SK-N-SH (cell line): ENCODE measurements at regions not wholly inside any gene's neighbourhood (a gene's known extent, or its start where the extent isn't known, plus 50 kb on each side); places are given as distances from the start of the nearest gene placed in this dataset.

Experiments used
- CTCF ChIA-PET: fragments of 300-600, 350-600 bp; formaldehyde crosslinking; extraction: SDS; loops from one replicate; lab custom pipeline; 2021; lab: Yijun Ruan, JAX
- POLR2A ChIA-PET: fragments of 350-600 bp; sonication (Branson Sonifier 250); formaldehyde crosslinking; extraction: SDS; loops from one replicate; lab custom pipeline; 2020; ENCODE audit warnings: antibody characterized with exemption, inconsistent platforms; lab: Yijun Ruan, JAX
- DNase-seq: peaks from one replicate; pipeline ENCODE4 v3.0.0; 2012
- H2AFZ ChIP-seq: fragments of 200-600 bp; sonication (generic); 2 replicates; pipeline ENCODE4 v1.8.1; 2016; ENCODE audit warnings: antibody characterized with exemption, mild to moderate bottlenecking, low read depth
- H3F3A ChIP-seq: fragments of 200-600 bp; sonication (generic); replicated peaks from 2 replicates; pipeline ENCODE3; 2016; ENCODE audit warnings: antibody characterized with exemption, mild to moderate bottlenecking; ENCODE audit not compliant: insufficient read depth
- H3K27ac ChIP-seq, 2 experiments: fragments of 200-500 bp in 1 of 2; fragments of 200-600 bp in 1 of 2; sonication (Bioruptor generic) in 1 of 2; sonication (generic), shearing (Covaris generic) in 1 of 2; 2 replicates each; pipeline versions ENCODE4 v1.5.1 to v1.6.1; 2014 to 2016; ENCODE audit warnings: low read depth in 2 of 2, inconsistent platforms in 1 of 2, low read length in 1 of 2, mild to moderate bottlenecking in 1 of 2, mixed read lengths in 1 of 2
- H3K27me3 ChIP-seq: fragments of 200-600 bp; sonication (generic), shearing (Covaris generic); 2 replicates; pipeline ENCODE4 v1.6.1; 2016; ENCODE audit warnings: mixed run types; ENCODE audit not compliant: insufficient read depth
- H3K36me3 ChIP-seq, 2 experiments: fragments of 200-500 bp in 1 of 2; fragments of 200-600 bp in 1 of 2; sonication (Bioruptor generic) in 1 of 2; sonication (generic) in 1 of 2; replicated peaks in 1 of 2; 2 replicates each; pipeline versions ENCODE3 to v1.5.1; 2014 to 2016; ENCODE audit warnings: low read length in 1 of 2, mild to moderate bottlenecking in 1 of 2; ENCODE audit not compliant: insufficient read depth in 2 of 2, control insufficient read depth in 1 of 2
- H3K4me1 ChIP-seq, 2 experiments: fragments of 200-500 bp in 1 of 2; fragments of 200-600 bp in 1 of 2; sonication (Bioruptor generic) in 1 of 2; sonication (generic), shearing (Covaris generic) in 1 of 2; 2 replicates each; pipeline versions ENCODE4 v1.5.1 to v1.6.1; 2014 to 2016; ENCODE audit warnings: low read depth in 1 of 2, low read length in 1 of 2, mixed run types in 1 of 2; ENCODE audit not compliant: insufficient read depth in 2 of 2, control insufficient read depth in 1 of 2
- H3K4me2 ChIP-seq: fragments of 200-600 bp; sonication (generic), shearing (Covaris generic); 2 replicates; pipeline ENCODE4 v1.6.1; 2017; ENCODE audit warnings: mixed run types
- H3K4me3 ChIP-seq, 2 experiments: fragments of 200-500 bp in 1 of 2; fragments of 200-600 bp in 1 of 2; sonication (Bioruptor generic) in 1 of 2; sonication (generic), shearing (Covaris generic) in 1 of 2; 2 replicates each; pipeline versions ENCODE4 v1.5.1 to v1.8.1; 2014 to 2016; ENCODE audit warnings: low read depth in 2 of 2, inconsistent platforms in 1 of 2, low read length in 1 of 2, mild to moderate bottlenecking in 1 of 2, mixed read lengths in 1 of 2, moderate library complexity in 1 of 2
- H3K79me2 ChIP-seq: fragments of 200-600 bp; sonication (generic); 2 replicates; pipeline ENCODE4 v1.8.1; 2017; ENCODE audit warnings: mild to moderate bottlenecking; ENCODE audit not compliant: insufficient read depth
- H3K9ac ChIP-seq: fragments of 200-600 bp; sonication (generic); 2 replicates; pipeline ENCODE4 v1.6.1; 2017; ENCODE audit warnings: mixed run types
- H3K9me2 ChIP-seq: fragments of 200-600 bp; sonication (generic); 2 replicates; pipeline ENCODE4 v1.6.1; 2017; ENCODE audit warnings: mixed run types
- H3K9me3 ChIP-seq: fragments of 200-600 bp; sonication (generic); 2 replicates; pipeline ENCODE4 v1.6.1; 2017; ENCODE audit warnings: mixed run types, mild to moderate bottlenecking, moderate library complexity
- H4K20me1 ChIP-seq: fragments of 200-600 bp; sonication (generic); 2 replicates; pipeline ENCODE4 v1.6.1; 2017; ENCODE audit warnings: mild to moderate bottlenecking, mixed run types; ENCODE audit not compliant: insufficient read depth
- CHD2 ChIP-seq: fragments of 150-350 bp; IDR thresholded peaks from 2 replicates; pipeline ENCODE4 v1.6.1; 2018; ENCODE audit warnings: low read length; ENCODE audit not compliant: partially characterized antibody
- ELF1 ChIP-seq: IDR thresholded peaks from 2 replicates; pipeline ENCODE4 v1.4.0; 2012
- EP300 ChIP-seq, 2 experiments: IDR thresholded peaks; 2 replicates each; pipeline versions ENCODE4 v1.4.0 to v1.6.1; 2012; ENCODE audit warnings: borderline replicate concordance in 1 of 2, low read depth in 1 of 2, low read length in 1 of 2
- FOSL2 ChIP-seq: IDR thresholded peaks from 2 replicates; pipeline ENCODE4 v1.4.0; 2012; ENCODE audit warnings: low read depth, mild to moderate bottlenecking, moderate library complexity, borderline replicate concordance
- FOXJ3 ChIP-seq: sonication (generic); formaldehyde crosslinking; IDR thresholded peaks from 2 replicates; pipeline ENCODE4 v1.5.1; 2020; ENCODE audit warnings: mild to moderate bottlenecking, missing genetic modification reagents
- GATA2 ChIP-seq: sonication (generic); formaldehyde crosslinking; IDR thresholded peaks from 2 replicates; pipeline ENCODE4 v1.5.0; 2020; ENCODE audit warnings: mild to moderate bottlenecking, missing genetic modification reagents
- JUND ChIP-seq: IDR thresholded peaks from 2 replicates; pipeline ENCODE4 v1.4.0; 2012
- MEF2A ChIP-seq: IDR thresholded peaks from 2 replicates; pipeline ENCODE4 v1.4.0; 2012; ENCODE audit warnings: low read depth, borderline replicate concordance
- MXI1 ChIP-seq: IDR thresholded peaks from 2 replicates; pipeline ENCODE4 v1.6.1; 2012; ENCODE audit warnings: mild to moderate bottlenecking, low read depth, low read length, improper control_type of control experiment
- NFIC ChIP-seq: IDR thresholded peaks from 2 replicates; pipeline ENCODE4 v1.4.0; 2012; ENCODE audit warnings: borderline replicate concordance
- NRF1 ChIP-seq: IDR thresholded peaks from 2 replicates; pipeline ENCODE4 v1.6.1; 2012; ENCODE audit warnings: low read depth, mild to moderate bottlenecking, low read length
- POLR2AphosphoS5 ChIP-seq: IDR thresholded peaks from 2 replicates; pipeline ENCODE4 v1.6.1; 2012; ENCODE audit warnings: low read depth, low read length
- RAD21 ChIP-seq: IDR thresholded peaks from 2 replicates; pipeline ENCODE4 v1.6.1; 2012; ENCODE audit warnings: mild to moderate bottlenecking, low read length
- RCOR1 ChIP-seq: fragments of 150-350 bp; IDR thresholded peaks from 2 replicates; pipeline ENCODE4 v1.6.1; 2017; ENCODE audit warnings: antibody characterized with exemption, low read length
- SIN3A ChIP-seq: IDR thresholded peaks from 2 replicates; pipeline ENCODE4 v1.6.1; 2012; ENCODE audit warnings: low read depth, mild to moderate bottlenecking, low read length, moderate library complexity, borderline replicate concordance
- TEAD4 ChIP-seq: IDR thresholded peaks from 2 replicates; pipeline ENCODE4 v1.4.0; 2012; ENCODE audit warnings: mild to moderate bottlenecking, borderline replicate concordance; ENCODE audit not compliant: insufficient read depth
- WGBS: methylation state at CpG from one replicate; pipeline ENCODE4 v1.1.6; 2017; ENCODE audit warnings: low lambda C conversion rate; 5-methylcytosine and 5-hydroxymethylcytosine counted together
- TF ChIP-seq, protein P1 (sequence below): fragments of 150-350 bp; IDR thresholded peaks from 2 replicates; pipeline ENCODE4 v1.6.1; 2016; ENCODE audit warnings: mild to moderate bottlenecking, low read depth, low read length
- TF ChIP-seq, protein P2 (sequence below): fragments of 150-350 bp; IDR thresholded peaks from 2 replicates; pipeline ENCODE4 v1.6.1; 2017; ENCODE audit warnings: antibody characterized with exemption, low read length, low read depth, borderline replicate concordance
- TF ChIP-seq, protein P3 (sequence below): fragments of 200-600 bp; sonication (generic); IDR thresholded peaks from 2 replicates; pipeline ENCODE4 v1.6.1; 2017; ENCODE audit warnings: antibody characterized with exemption, mild to moderate bottlenecking, moderate library complexity

DNA sequence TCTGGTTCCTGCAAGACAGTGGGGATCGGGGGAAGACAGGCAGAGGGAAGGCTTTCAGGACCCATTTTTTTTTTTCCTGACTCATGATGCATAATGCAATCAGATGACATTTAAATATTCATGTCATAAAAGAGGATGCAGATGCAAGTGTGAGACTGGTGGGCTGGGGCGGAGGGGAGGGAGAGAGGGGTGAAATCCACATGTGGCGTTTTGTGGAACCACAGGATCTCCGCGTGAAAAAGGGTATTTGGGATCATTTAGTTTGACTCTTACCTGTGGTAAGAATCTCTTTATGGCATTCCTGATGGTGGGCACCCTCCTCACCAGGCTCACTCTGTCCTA is 249.3 kb upstream of the CSF3R start (continued):
- TF ChIP-seq FOSL2 (no peak), NRF1 (no peak), MXI1 (no peak), GATA2 (no peak), SIN3A (no peak)

DNA sequence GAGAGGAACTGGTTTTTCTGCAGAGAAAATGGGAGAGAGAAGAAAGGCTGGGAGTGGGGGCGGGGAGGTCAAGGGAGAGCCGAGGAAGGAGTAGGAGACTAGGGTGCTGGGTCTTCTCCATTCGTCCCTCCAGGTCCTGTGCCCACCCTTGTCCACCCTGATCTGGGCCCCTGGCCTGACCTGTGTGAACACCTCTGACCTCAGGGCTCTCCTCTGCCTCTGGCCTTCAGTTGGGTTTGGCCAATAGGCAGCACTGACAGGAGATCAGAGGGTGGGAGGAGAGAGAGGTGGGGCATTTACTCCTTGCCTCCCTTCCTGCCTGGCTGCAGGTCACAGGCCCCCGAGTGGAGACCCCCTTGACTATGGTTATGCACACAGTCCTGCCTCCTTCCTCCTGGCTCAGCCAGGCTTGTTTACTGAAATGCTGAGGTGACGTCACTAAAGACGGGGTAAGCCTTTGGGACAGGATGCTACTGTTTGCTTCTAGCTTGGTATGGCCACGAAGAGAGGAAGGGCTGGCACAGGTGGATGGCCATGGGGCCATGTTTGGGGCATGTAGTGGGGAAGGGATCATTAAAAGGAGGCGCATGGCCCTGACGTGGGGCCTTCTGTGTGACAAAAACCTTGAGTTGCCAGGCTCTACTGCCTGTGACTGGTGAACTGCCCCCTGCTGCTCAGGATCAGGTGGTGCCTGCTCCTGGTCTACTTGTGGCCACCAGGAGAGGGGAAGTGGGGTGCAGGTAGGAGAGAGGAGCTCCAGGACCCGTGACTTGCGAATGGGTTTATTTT is 248.7 kb upstream of the CSF3R start:
- Histone ChIP-seq H3K4me3 (no peak overlapping the region), H3K9me3 (no peaks in the 10 kb centered on the region), H3K36me3 (no peaks in the 10 kb centered on the region), H3K79me2 (no peaks in the 10 kb centered on the region), H3F3A (no peaks in the 10 kb centered on the region), H4K20me1 (no peaks in the 10 kb centered on the region), H3K4me2 (no peak overlapping the region), H3K4me1 (no peaks in the 10 kb centered on the region), H2AFZ (no peak overlapping the region), H3K9ac (no peak overlapping the region), H3K27me3 (no peaks in the 10 kb centered on the region), H3K27ac (no peak overlapping the region), H3K9me2 (no peaks in the 10 kb centered on the region)
- CTCF ChIA-PET, result interaction anchor here (0.6 to 1.0 kb wide), 2 partner anchors 8 to 703 kb away, joined by 3 read pairs; no protein-coding TSS in a partner anchor
- no peak for TF ChIP-seq ELF1
- TF ChIP-seq RCOR1, result no peak
- no peak for TF ChIP-seq JUND
- no peak for TF ChIP-seq FOSL2
- TF ChIP-seq, protein P1, sequence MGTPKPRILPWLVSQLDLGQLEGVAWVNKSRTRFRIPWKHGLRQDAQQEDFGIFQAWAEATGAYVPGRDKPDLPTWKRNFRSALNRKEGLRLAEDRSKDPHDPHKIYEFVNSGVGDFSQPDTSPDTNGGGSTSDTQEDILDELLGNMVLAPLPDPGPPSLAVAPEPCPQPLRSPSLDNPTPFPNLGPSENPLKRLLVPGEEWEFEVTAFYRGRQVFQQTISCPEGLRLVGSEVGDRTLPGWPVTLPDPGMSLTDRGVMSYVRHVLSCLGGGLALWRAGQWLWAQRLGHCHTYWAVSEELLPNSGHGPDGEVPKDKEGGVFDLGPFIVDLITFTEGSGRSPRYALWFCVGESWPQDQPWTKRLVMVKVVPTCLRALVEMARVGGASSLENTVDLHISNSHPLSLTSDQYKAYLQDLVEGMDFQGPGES, result no peak
- no peak for TF ChIP-seq RAD21
- TF ChIP-seq MEF2A, result no peak
- TF ChIP-seq MXI1, result no peak
- DNase-seq, result no peak
- POLR2A ChIA-PET, result no interaction called here
- 34% methylated on average over 11 of the region's 11 CpGs for WGBS

DNA sequence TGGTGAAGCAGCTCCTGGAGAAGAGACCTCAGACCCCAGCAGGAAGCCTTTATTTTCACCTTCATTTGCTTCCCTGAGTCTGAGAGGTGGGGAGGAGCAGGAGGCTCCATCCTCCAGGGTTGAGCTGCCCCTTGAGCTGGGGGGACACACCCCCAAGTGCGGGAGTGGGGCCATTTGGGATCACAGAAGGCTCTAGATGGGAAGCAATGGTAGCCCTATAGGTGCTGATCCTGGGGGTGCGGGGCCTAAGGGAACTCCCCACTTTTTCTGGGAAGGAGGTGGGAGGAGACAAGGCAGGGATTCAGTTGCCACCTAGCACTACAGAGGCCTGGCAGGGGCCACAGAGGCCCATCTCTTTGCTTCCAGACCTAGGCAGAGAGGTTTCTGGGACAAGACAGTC is 247.9 kb upstream of the CSF3R start:
- Histone ChIP-seq H3K27ac (no peak overlapping the region), H3K9me3 (no peaks in the 10 kb centered on the region), H3K4me2 (no peak overlapping the region), H3K36me3 (no peaks in the 10 kb centered on the region), H3K9ac (no peak overlapping the region), H3K4me3 (no peak overlapping the region), H3K27me3 (no peaks in the 10 kb centered on the region), H3F3A (no peaks in the 10 kb centered on the region), H3K9me2 (no peaks in the 10 kb centered on the region), H3K4me1 (no peaks in the 10 kb centered on the region), H2AFZ (no peak overlapping the region), H4K20me1 (no peaks in the 10 kb centered on the region), H3K79me2 (no peaks in the 10 kb centered on the region)
- TF ChIP-seq JUND, result no peak
- no peak for TF ChIP-seq POLR2AphosphoS5
- TF ChIP-seq EP300 (IDR thresholded peaks at IDR 0.05; ENCODE audit: borderline replicate concordance in 1 of 2, low read depth in 1 of 2, low read length in 1 of 2), result no peak
- no peak for TF ChIP-seq ELF1
- no peak for TF ChIP-seq NFIC
- TF ChIP-seq CHD2, result no peak
- TF ChIP-seq TEAD4, result no peak
- TF ChIP-seq, protein P2, sequence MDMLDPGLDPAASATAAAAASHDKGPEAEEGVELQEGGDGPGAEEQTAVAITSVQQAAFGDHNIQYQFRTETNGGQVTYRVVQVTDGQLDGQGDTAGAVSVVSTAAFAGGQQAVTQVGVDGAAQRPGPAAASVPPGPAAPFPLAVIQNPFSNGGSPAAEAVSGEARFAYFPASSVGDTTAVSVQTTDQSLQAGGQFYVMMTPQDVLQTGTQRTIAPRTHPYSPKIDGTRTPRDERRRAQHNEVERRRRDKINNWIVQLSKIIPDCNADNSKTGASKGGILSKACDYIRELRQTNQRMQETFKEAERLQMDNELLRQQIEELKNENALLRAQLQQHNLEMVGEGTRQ, result no peak
- TF ChIP-seq, protein P3, sequence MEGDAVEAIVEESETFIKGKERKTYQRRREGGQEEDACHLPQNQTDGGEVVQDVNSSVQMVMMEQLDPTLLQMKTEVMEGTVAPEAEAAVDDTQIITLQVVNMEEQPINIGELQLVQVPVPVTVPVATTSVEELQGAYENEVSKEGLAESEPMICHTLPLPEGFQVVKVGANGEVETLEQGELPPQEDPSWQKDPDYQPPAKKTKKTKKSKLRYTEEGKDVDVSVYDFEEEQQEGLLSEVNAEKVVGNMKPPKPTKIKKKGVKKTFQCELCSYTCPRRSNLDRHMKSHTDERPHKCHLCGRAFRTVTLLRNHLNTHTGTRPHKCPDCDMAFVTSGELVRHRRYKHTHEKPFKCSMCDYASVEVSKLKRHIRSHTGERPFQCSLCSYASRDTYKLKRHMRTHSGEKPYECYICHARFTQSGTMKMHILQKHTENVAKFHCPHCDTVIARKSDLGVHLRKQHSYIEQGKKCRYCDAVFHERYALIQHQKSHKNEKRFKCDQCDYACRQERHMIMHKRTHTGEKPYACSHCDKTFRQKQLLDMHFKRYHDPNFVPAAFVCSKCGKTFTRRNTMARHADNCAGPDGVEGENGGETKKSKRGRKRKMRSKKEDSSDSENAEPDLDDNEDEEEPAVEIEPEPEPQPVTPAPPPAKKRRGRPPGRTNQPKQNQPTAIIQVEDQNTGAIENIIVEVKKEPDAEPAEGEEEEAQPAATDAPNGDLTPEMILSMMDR, result no peak
- no peak for TF ChIP-seq MEF2A
- TF ChIP-seq, protein P1, result no peak
- TF ChIP-seq RCOR1, result no peak
- no peak for TF ChIP-seq FOSL2
- TF ChIP-seq FOXJ3 (CRISPR knock-in tag), result no peak
- DNase-seq, result no peak
- ChIA-PET POLR2A (no interaction called here), CTCF (interaction anchor here (1.0 to 1.3 kb wide), 2 partner anchors 19 to 704 kb away, joined by 3 read pairs; no protein-coding TSS in a partner anchor)
- WGBS, result 30% methylated on average over 2 of the region's 2 CpGs
